Spleen (tissue), 11 donors: ENCODE measurements at regions not wholly inside any gene's neighbourhood (a gene's known extent, or its start where the extent isn't known, plus 50 kb on each side); places are given as distances from the start of the nearest gene placed in this dataset.

ENCODE experiments used
- DNase-seq: peaks from one replicate; pipeline ENCODE4 v3.0.0-alpha.2; 2020
- H3K27ac ChIP-seq, 8 donors: fragments of 200-600 bp; sonication (generic) in 7 of 8; 1 replicate in 4 of 8; 2 replicates in 4 of 8; pipeline versions ENCODE4 v1.5.0 to v1.8.0; 2016 to 2021; ENCODE audit warnings: inconsistent platforms in 4 of 8, mild to moderate bottlenecking in 4 of 8, moderate library complexity in 1 of 8
- H3K27me3 ChIP-seq, 7 donors: fragments of 200-600 bp; sonication (generic) in 6 of 7; replicated peaks in 1 of 7; 1 replicate in 4 of 7; 2 replicates in 3 of 7; pipeline versions ENCODE4 v1.5.0 to v1.8.0; 2016 to 2021; ENCODE audit warnings: inconsistent platforms in 3 of 7, mild to moderate bottlenecking in 1 of 7
- H3K36me3 ChIP-seq, 6 donors: fragments of 200-600 bp; sonication (generic) in 5 of 6; 1 replicate in 4 of 6; 2 replicates in 2 of 6; pipeline versions ENCODE4 v1.5.0 to v1.8.0; 2016 to 2021; ENCODE audit warnings: inconsistent platforms in 2 of 6
- H3K4me1 ChIP-seq, 6 donors: fragments of 200-600 bp; sonication (generic) in 5 of 6; 1 replicate in 3 of 6; 2 replicates in 3 of 6; pipeline versions ENCODE4 v1.5.0 to v1.8.0; 2016 to 2021; ENCODE audit warnings: inconsistent platforms in 3 of 6
- H3K4me3 ChIP-seq, 8 donors: fragments of 200-600 bp; sonication (generic) in 7 of 8; 1 replicate in 4 of 8; 2 replicates in 4 of 8; pipeline versions ENCODE4 v1.5.0 to v1.8.0; 2016 to 2021; ENCODE audit warnings: inconsistent platforms in 4 of 8, mild to moderate bottlenecking in 4 of 8, moderate library complexity in 2 of 8
- H3K9me3 ChIP-seq, 8 donors: fragments of 200-600 bp; sonication (generic) in 7 of 8; 1 replicate in 4 of 8; 2 replicates in 4 of 8; pipeline versions ENCODE4 v1.5.0 to v1.8.0; 2016 to 2021; ENCODE audit warnings: inconsistent platforms in 4 of 8
- POLR2A ChIP-seq, 3 donors: fragments of 450-650 bp; IDR thresholded peaks; one replicate each; pipeline ENCODE4 v1.5.1; 2017; ENCODE audit warnings: antibody characterized with exemption in 3 of 3, mild to moderate bottlenecking in 1 of 3
- POLR2AphosphoS5 ChIP-seq, 3 donors: sonication (generic); formaldehyde crosslinking; IDR thresholded peaks; one replicate each; pipeline ENCODE4 v1.5.1; 2017; ENCODE audit warnings: antibody characterized with exemption in 3 of 3
- WGBS, 5 donors: extraction: QIAGEN DNeasy Blood & Tissue Kit in 3 of 5; methylation state at CpG; one replicate each; pipeline versions ENCODE4 v1.1.5 to v1.1.7; 2013 to 2018; 5-methylcytosine and 5-hydroxymethylcytosine counted together
- intact Hi-C: fragments of 100-400 bp; cut with DNase I; formaldehyde crosslinking; loops from one replicate; pipeline ENCODE4 v1.15.0; 2023; ENCODE audit warnings: low total_unique reads
- TF ChIP-seq, protein P1 (sequence below), 11 experiments: fragments of 200-600 bp in 7 of 11; fragments of 450-650 bp in 4 of 11; sonication (generic) in 4 of 11; IDR thresholded peaks in 8 of 11; conservative IDR thresholded peaks in 3 of 11; 1 replicate in 7 of 11; 2 replicates in 4 of 11; pipeline versions ENCODE4 v1.4.0 to v1.8.0; 2016 to 2021; ENCODE audit warnings: antibody characterized with exemption in 11 of 11, inconsistent platforms in 4 of 11, mild to moderate bottlenecking in 1 of 11
- donor health status: healthy with polysubstance abuse.
- donor health status: DM: no; HTN: no; CAD: no; lungs with moderate emphysema.
- donor health status: DM: no; HTN: no; CAD: no.
- donor health status: Bipolar disorder and iron deficiency.
- donor health status: healthy.
- donor health status: DM: no; HTN: no; CAD: no.
- donor health status: DM: yes; HTN: yes; CAD: no.

DNA sequence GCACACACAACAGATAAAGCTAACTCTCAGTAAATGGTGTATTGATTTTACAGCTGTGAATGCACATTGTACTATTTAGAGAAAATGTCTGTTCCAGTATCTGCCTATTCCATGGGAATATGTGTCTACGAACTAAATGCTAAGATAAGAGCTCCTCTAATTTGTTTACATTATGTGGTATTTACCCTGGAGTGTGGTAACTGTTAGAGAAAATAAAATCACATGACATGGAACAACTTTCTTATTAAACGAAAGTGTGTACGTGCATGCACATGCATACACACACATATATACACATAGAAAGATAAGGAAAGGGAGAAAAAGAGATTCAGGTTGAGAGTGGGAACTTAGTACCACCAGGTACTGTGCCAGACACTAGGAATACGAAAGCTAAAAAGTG is 1151.7 kb upstream of the TENM4 start:
- Histone ChIP-seq H3K9me3 (no peaks in the 10 kb centered on the region), H3K27me3 (no peaks in the 10 kb centered on the region), H3K4me3 (no peak overlapping the region), H3K4me1 (no peaks in the 10 kb centered on the region), H3K36me3 (no peaks in the 10 kb centered on the region), H3K27ac (no peak overlapping the region)
- DNase-seq: no peak
- intact Hi-C loops: no loop called here
- 69 to 88% (median 83%) methylated on average over 4 of the region's 4 CpGs for WGBS, 5 donors
- no peak for TF ChIP-seq POLR2AphosphoS5 (IDR thresholded peaks at IDR 0.05)
- no peak for TF ChIP-seq POLR2A (IDR thresholded peaks at IDR 0.05)
- TF ChIP-seq, protein P1, sequence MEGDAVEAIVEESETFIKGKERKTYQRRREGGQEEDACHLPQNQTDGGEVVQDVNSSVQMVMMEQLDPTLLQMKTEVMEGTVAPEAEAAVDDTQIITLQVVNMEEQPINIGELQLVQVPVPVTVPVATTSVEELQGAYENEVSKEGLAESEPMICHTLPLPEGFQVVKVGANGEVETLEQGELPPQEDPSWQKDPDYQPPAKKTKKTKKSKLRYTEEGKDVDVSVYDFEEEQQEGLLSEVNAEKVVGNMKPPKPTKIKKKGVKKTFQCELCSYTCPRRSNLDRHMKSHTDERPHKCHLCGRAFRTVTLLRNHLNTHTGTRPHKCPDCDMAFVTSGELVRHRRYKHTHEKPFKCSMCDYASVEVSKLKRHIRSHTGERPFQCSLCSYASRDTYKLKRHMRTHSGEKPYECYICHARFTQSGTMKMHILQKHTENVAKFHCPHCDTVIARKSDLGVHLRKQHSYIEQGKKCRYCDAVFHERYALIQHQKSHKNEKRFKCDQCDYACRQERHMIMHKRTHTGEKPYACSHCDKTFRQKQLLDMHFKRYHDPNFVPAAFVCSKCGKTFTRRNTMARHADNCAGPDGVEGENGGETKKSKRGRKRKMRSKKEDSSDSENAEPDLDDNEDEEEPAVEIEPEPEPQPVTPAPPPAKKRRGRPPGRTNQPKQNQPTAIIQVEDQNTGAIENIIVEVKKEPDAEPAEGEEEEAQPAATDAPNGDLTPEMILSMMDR (IDR thresholded peaks at IDR 0.05 in 8 of 11, conservative IDR thresholded peaks at IDR 0.05 in 3 of 11): no peak

- intact Hi-C loops: no loop called here
- Histone ChIP-seq H3K27ac (no peak overlapping the region), H3K9me3 (no peaks in the 10 kb centered on the region), H3K36me3 (no peaks in the 10 kb centered on the region), H3K27me3 (no peaks in the 10 kb centered on the region), H3K4me1 (no peaks in the 10 kb centered on the region), H3K4me3 (no peak overlapping the region)
- WGBS, 5 donors: 66 to 77% (median 75%) methylated on average over 2 of the region's 2 CpGs
- no peak for DNase-seq
- TF ChIP-seq, protein P1 (IDR thresholded peaks at IDR 0.05 in 8 of 11, conservative IDR thresholded peaks at IDR 0.05 in 3 of 11): no peak
- TF ChIP-seq POLR2A (IDR thresholded peaks at IDR 0.05) (no peak), POLR2AphosphoS5 (IDR thresholded peaks at IDR 0.05) (no peak)
These were observed 1147.1 kb upstream of the TENM4 start for GRCh38 chr11:80587906-80588305.

GRCh38 chr11:80586464-80586863 is 1145.6 kb upstream of the TENM4 start:
- DNase-seq: no peak
- Histone ChIP-seq H3K4me1 (no peaks in the 10 kb centered on the region), H3K27ac (no peak overlapping the region), H3K36me3 (no peaks in the 10 kb centered on the region), H3K27me3 (no peaks in the 10 kb centered on the region), H3K4me3 (no peak overlapping the region), H3K9me3 (no peaks in the 10 kb centered on the region)
- intact Hi-C loops: no loop called here
- TF ChIP-seq, protein P1 (IDR thresholded peaks at IDR 0.05 in 8 of 11, conservative IDR thresholded peaks at IDR 0.05 in 3 of 11): no peak
- TF ChIP-seq POLR2A (IDR thresholded peaks at IDR 0.05): no peak
- TF ChIP-seq POLR2AphosphoS5 (IDR thresholded peaks at IDR 0.05): no peak
- 74 to 90% (median 80%) methylated on average over 1 of the region's 1 CpG for WGBS, 5 donors

GRCh38 chr11:80584661-80585060 is 1143.8 kb upstream of the TENM4 start:
- no peak for DNase-seq
- intact Hi-C loops: no loop called here
- H3K9me3 ChIP-seq: no peaks in the 10 kb centered on the region
- no peaks in the 10 kb centered on the region for H3K27me3 ChIP-seq
- TF ChIP-seq POLR2AphosphoS5 (IDR thresholded peaks at IDR 0.05) (no peak), POLR2A (IDR thresholded peaks at IDR 0.05) (no peak)
- TF ChIP-seq, protein P1 (IDR thresholded peaks at IDR 0.05 in 8 of 11, conservative IDR thresholded peaks at IDR 0.05 in 3 of 11): no peak
- 81 to 92% (median 87%) methylated on average over 3 of the region's 3 CpGs for WGBS, 5 donors
- no peak overlapping the region for H3K27ac ChIP-seq
- no peaks in the 10 kb centered on the region for H3K36me3 ChIP-seq
- H3K4me1 ChIP-seq: no peaks in the 10 kb centered on the region
- H3K4me3 ChIP-seq: no peak overlapping the region
